HepG2 (cell line): ENCODE measurements at regions not wholly inside any gene's neighbourhood (a gene's known extent, or its start where the extent isn't known, plus 50 kb on each side); places are given as distances from the start of the nearest gene placed in this dataset.
A peak's percentile ranks its signal among the peaks of the same experiment; 100 is the strongest.

Experiments used
- ARNTL ChIP-seq: sonication (generic); formaldehyde crosslinking; IDR thresholded peaks from 2 replicates; pipeline ENCODE4 v1.4.0; 2020; ENCODE audit warnings: mild to moderate bottlenecking, missing genetic modification reagents
- BCL6 ChIP-seq: IDR thresholded peaks from 2 replicates; pipeline ENCODE4 v1.6.1; 2016; ENCODE audit warnings: missing genetic modification reagents, missing compliant biosample characterization
- BRD4 ChIP-seq: sonication (generic); formaldehyde crosslinking; IDR thresholded peaks from 2 replicates; pipeline ENCODE4 v1.4.0; 2020; ENCODE audit warnings: missing genetic modification reagents
- CHD2 ChIP-seq: IDR thresholded peaks from 2 replicates; pipeline ENCODE4 v1.6.1; 2011; ENCODE audit warnings: low read depth, low read length, improper control_type of control experiment
- ELF1 ChIP-seq: sonication (generic); formaldehyde crosslinking; IDR thresholded peaks from 2 replicates; pipeline ENCODE4 v1.4.0; 2020; ENCODE audit warnings: missing genetic modification reagents
- FIP1L1 ChIP-seq: fragments of 200-400 bp; formaldehyde crosslinking; IDR thresholded peaks from 2 replicates; pipeline ENCODE4 v1.6.1; 2018; ENCODE audit warnings: low read depth, mild to moderate bottlenecking, low read length, moderate library complexity, borderline replicate concordance; ENCODE audit not compliant: insufficient read depth
- MTA3 ChIP-seq: sonication (generic); formaldehyde crosslinking; IDR thresholded peaks from 2 replicates; pipeline ENCODE4 v1.4.0; 2020; ENCODE audit warnings: missing genetic modification reagents
- NBN ChIP-seq: fragments of 450-650 bp; conservative IDR thresholded peaks from 2 replicates; pipeline ENCODE4 v1.6.1; 2017
- NCOA2 ChIP-seq: sonication (generic); formaldehyde crosslinking; IDR thresholded peaks from 2 replicates; pipeline ENCODE4 v1.8.0; 2022; ENCODE audit warnings: inconsistent platforms
- NFKBIZ ChIP-seq: IDR thresholded peaks from 2 replicates; pipeline ENCODE4 v1.6.1; 2018; ENCODE audit warnings: missing genetic modification reagents, missing compliant biosample characterization
- SRSF4 ChIP-seq: fragments of 200-400 bp; formaldehyde crosslinking; IDR thresholded peaks from one replicate; pipeline ENCODE4 v1.6.1; 2018; ENCODE audit warnings: mild to moderate bottlenecking, low read depth, low read length, moderate library complexity; ENCODE audit not compliant: poor library complexity, severe bottlenecking
- TARDBP ChIP-seq: sonication (generic); formaldehyde crosslinking; IDR thresholded peaks from 2 replicates; pipeline ENCODE4 v1.8.0; 2022; ENCODE audit warnings: mild to moderate bottlenecking, missing genetic modification reagents
- THYN1 ChIP-seq: sonication (generic); formaldehyde crosslinking; IDR thresholded peaks from 2 replicates; pipeline ENCODE4 v1.8.1; 2023; ENCODE audit warnings: low read depth, mild to moderate bottlenecking, moderate library complexity, missing genetic modification reagents, borderline replicate concordance
- ZFP36 ChIP-seq: fragments of 150-350 bp; IDR thresholded peaks from 2 replicates; pipeline ENCODE4 v1.6.1; 2018; ENCODE audit warnings: borderline replicate concordance, low read length, low read depth; ENCODE audit not compliant: partially characterized antibody
- ZFX ChIP-seq: sonication (generic); formaldehyde crosslinking; IDR thresholded peaks from 2 replicates; pipeline ENCODE4 v1.4.0; 2020; ENCODE audit warnings: mild to moderate bottlenecking, low read depth, missing genetic modification reagents, moderate library complexity
- ZNF709 ChIP-seq: sonication (generic); formaldehyde crosslinking; IDR thresholded peaks from 2 replicates; pipeline ENCODE4 v1.5.0; 2020; ENCODE audit warnings: mild to moderate bottlenecking, missing genetic modification reagents
- TF ChIP-seq, protein P1 (sequence below): sonication (generic); formaldehyde crosslinking; IDR thresholded peaks from 2 replicates; pipeline ENCODE4 v1.4.0; 2020; ENCODE audit warnings: mild to moderate bottlenecking, missing genetic modification reagents
- TF ChIP-seq, protein P2 (sequence below): sonication (generic); formaldehyde crosslinking; conservative IDR thresholded peaks from 2 replicates; pipeline ENCODE4 v1.8.0; 2022; ENCODE audit warnings: missing genetic modification reagents
- TF ChIP-seq, protein P3 (sequence below): sonication (generic); formaldehyde crosslinking; IDR thresholded peaks from 2 replicates; pipeline ENCODE4 v1.5.0; 2020; ENCODE audit warnings: mild to moderate bottlenecking, missing genetic modification reagents

DNA sequence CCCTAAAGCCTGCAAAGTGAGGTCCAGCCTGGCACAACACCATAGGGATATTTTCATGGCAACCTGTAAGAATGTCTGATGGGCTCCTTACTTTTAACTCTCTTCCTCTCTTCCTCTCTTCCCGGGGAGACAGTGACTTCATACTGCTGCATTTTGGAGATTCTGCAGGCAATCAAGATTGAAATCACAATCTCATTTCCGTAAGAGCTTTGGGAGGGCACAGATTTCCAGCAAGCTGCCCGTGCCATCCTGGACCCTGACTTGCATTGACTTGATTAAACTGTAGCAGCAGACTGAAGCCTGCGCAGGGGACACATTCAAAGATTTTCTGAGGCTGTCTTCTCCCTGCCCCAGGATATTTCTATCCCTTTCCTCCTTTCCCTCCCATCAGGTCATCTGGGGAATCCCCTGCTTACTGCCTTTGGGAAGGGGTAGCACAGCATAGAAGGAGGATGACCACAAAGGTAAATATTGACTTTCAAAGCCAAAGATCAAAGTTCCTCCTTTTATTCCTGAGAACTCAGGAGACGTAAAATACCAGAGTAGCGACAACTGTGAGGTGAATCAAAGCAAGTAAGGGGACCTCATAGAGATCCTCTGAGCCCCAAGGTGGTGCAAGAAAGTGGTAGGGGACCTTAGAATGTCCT lies 504.0 kb upstream of the ARID1B start (continued):
- TF ChIP-seq, protein P1, sequence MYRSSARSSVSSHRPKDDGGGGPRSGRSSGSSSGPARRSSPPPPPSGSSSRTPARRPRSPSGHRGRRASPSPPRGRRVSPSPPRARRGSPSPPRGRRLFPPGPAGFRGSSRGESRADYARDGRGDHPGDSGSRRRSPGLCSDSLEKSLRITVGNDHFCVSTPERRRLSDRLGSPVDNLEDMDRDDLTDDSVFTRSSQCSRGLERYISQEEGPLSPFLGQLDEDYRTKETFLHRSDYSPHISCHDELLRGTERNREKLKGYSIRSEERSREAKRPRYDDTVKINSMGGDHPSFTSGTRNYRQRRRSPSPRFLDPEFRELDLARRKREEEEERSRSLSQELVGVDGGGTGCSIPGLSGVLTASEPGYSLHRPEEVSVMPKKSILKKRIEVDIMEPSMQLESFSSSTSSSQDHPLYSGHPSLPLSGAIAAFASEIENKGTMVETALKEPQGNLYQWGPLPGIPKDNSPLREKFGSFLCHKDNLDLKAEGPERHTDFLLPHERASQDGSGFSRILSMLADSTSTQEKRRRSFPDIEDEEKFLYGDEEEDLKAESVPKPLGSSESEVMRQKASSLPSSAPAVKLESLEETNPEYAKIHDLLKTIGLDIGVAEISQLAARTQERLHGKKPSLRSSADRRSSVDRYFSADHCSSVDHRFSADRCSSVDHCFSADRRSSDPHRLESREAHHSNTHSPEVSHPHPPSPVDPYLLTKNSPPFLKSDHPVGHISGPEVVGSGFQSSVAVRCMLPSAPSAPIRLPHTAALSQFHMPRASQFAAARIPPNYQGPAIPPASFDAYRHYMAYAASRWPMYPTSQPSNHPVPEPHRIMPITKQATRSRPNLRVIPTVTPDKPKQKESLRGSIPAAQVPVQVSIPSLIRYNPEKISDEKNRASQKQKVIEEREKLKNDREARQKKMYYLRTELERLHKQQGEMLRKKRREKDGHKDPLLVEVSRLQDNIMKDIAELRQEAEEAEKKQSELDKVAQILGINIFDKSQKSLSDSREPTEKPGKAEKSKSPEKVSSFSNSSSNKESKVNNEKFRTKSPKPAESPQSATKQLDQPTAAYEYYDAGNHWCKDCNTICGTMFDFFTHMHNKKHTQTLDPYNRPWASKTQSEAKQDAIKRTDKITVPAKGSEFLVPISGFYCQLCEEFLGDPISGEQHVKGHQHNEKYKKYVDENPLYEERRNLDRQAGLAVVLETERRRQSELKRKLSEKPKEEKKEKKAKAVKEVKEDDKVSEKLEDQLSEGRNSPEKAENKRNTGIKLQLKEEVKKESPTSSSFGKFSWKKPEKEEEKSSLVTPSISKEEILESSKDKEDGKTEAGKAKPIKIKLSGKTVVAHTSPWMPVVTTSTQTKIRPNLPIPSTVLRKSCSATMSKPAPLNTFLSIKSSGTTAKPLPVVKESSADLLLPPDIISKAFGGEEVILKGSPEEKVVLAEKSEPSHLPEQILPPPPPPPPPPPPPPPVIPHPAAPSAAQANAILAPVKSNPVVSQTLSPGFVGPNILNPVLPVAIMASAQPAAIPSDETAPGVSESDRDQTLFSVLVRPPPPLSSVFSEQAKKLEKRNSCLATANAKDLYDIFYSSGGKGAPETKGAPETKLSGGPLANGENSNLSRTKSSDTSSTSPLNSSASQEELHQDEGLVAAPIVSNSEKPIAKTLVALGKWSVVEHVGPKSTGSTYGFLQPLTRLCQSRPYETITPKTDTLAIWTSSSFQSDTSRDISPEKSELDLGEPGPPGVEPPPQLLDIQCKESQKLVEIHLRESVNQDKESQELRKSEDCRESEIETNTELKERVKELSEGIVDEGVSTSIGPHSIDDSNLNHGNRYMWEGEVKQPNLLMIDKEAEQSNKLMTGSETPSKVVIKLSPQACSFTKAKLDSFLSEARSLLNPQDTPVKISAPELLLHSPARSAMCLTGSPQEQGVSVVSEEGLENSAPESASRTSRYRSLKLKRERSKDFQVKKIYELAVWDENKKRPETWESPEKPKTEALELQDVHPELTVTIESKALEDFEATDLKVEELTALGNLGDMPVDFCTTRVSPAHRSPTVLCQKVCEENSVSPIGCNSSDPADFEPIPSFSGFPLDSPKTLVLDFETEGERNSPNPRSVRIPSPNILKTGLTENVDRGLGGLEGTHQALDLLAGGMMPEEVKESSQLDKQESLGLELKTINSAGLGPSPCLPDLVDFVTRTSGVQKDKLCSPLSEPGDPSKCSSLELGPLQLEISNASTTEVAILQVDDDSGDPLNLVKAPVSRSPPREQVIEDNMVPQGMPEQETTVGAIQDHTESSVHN (CRISPR knock-in tag): no peak
- TF ChIP-seq CHD2 (no peak), ZFP36 (no peak), BRD4 (CRISPR knock-in tag) (no peak), MTA3 (CRISPR knock-in tag) (no peak), SRSF4 (no peak), ZFX (CRISPR knock-in tag) (no peak), FIP1L1 (no peak), NBN (no peak), BCL6 (CRISPR knock-in tag) (0 out of 2 replicates have a peak, but pooled peaks have one; percentile 12), ARNTL (CRISPR knock-in tag) (no peak), ZNF709 (CRISPR knock-in tag) (no peak), NCOA2 (CRISPR knock-in tag) (peak; percentile 47; the same call in 1 of the 2 replicates), TARDBP (no peak), THYN1 (CRISPR knock-in tag) (no peak), ELF1 (CRISPR knock-in tag) (no peak), NFKBIZ (CRISPR knock-in tag) (peak; percentile 90)
- TF ChIP-seq, protein P2, sequence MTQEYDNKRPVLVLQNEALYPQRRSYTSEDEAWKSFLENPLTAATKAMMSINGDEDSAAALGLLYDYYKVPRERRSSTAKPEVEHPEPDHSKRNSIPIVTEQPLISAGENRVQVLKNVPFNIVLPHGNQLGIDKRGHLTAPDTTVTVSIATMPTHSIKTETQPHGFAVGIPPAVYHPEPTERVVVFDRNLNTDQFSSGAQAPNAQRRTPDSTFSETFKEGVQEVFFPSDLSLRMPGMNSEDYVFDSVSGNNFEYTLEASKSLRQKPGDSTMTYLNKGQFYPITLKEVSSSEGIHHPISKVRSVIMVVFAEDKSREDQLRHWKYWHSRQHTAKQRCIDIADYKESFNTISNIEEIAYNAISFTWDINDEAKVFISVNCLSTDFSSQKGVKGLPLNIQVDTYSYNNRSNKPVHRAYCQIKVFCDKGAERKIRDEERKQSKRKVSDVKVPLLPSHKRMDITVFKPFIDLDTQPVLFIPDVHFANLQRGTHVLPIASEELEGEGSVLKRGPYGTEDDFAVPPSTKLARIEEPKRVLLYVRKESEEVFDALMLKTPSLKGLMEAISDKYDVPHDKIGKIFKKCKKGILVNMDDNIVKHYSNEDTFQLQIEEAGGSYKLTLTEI (CRISPR knock-in tag): no peak
- TF ChIP-seq, protein P3, sequence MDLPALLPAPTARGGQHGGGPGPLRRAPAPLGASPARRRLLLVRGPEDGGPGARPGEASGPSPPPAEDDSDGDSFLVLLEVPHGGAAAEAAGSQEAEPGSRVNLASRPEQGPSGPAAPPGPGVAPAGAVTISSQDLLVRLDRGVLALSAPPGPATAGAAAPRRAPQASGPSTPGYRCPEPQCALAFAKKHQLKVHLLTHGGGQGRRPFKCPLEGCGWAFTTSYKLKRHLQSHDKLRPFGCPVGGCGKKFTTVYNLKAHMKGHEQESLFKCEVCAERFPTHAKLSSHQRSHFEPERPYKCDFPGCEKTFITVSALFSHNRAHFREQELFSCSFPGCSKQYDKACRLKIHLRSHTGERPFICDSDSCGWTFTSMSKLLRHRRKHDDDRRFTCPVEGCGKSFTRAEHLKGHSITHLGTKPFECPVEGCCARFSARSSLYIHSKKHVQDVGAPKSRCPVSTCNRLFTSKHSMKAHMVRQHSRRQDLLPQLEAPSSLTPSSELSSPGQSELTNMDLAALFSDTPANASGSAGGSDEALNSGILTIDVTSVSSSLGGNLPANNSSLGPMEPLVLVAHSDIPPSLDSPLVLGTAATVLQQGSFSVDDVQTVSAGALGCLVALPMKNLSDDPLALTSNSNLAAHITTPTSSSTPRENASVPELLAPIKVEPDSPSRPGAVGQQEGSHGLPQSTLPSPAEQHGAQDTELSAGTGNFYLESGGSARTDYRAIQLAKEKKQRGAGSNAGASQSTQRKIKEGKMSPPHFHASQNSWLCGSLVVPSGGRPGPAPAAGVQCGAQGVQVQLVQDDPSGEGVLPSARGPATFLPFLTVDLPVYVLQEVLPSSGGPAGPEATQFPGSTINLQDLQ (CRISPR knock-in tag): no peak
